ENCODE measurements at regions not wholly inside any gene's neighbourhood (a gene's known extent, or its start where the extent isn't known, plus 50 kb on each side); places are given as distances from the start of the nearest gene placed in this dataset.

- no peak for TF ChIP-seq CTCF (conservative IDR thresholded peaks at IDR 0.05; ENCODE audit: low read length)
- H3K4me3 ChIP-seq (ENCODE audit: low read length): no peak overlapping the region
- no peak for DNase-seq (ENCODE audit: low read depth)
Measured at GRCh38 chr14:58736606-58737005, 98.8 kb downstream of the DACT1 start.

- TF ChIP-seq CTCF (conservative IDR thresholded peaks at IDR 0.05; ENCODE audit: low read length): no peak
- DNase-seq (ENCODE audit: low read depth): no peak
- H3K4me3 ChIP-seq (ENCODE audit: low read length): no peak overlapping the region
Measured at GRCh38 chr14:58737511-58737910, 99.7 kb downstream of the DACT1 start.

- peak; percentile 86 for DNase-seq (ENCODE audit: low read depth)
- no peak for TF ChIP-seq CTCF (conservative IDR thresholded peaks at IDR 0.05; ENCODE audit: low read length)
- H3K4me3 ChIP-seq (ENCODE audit: low read length): no peak overlapping the region
Measured at GRCh38 chr14:58738189-58738836, 100.6 kb downstream of the DACT1 start.

GRCh38 chr14:58738876-58739275 lies 101.1 kb downstream of the DACT1 start:
- TF ChIP-seq CTCF (conservative IDR thresholded peaks at IDR 0.05; ENCODE audit: low read length): no peak
- DNase-seq (ENCODE audit: low read depth): peak; percentile 61
- H3K4me3 ChIP-seq (ENCODE audit: low read length): no peak overlapping the region

- TF ChIP-seq CTCF (conservative IDR thresholded peaks at IDR 0.05; ENCODE audit: low read length): no peak
- H3K4me3 ChIP-seq (ENCODE audit: low read length): no peak overlapping the region
- DNase-seq (ENCODE audit: low read depth): no peak
Measured at GRCh38 chr14:58739674-58740073, 101.9 kb downstream of the DACT1 start.

GRCh38 chr14:58740379-58740935 lies 102.7 kb downstream of the DACT1 start:
- DNase-seq (ENCODE audit: low read depth): no peak
- TF ChIP-seq CTCF (conservative IDR thresholded peaks at IDR 0.05; ENCODE audit: low read length): no peak
- H3K4me3 ChIP-seq (ENCODE audit: low read length): no peak overlapping the region

- DNase-seq (ENCODE audit: low read depth): no peak
- no peak overlapping the region for H3K4me3 ChIP-seq (ENCODE audit: low read length)
- TF ChIP-seq CTCF (conservative IDR thresholded peaks at IDR 0.05; ENCODE audit: low read length): no peak
Measured at GRCh38 chr14:58744801-58745394, 107.1 kb downstream of the DACT1 start.

Measured in AG10803 (cell line).